ENCODE measurements at regions not wholly inside any gene's neighbourhood (a gene's known extent, or its start where the extent isn't known, plus 50 kb on each side); places are given as distances from the start of the nearest gene placed in this dataset.
A peak's percentile ranks its signal among the peaks of the same experiment; 100 is the strongest.

GRCh38 chr12:102562836-102563425 lies 82.6 kb upstream of the IGF1 start:
- Histone ChIP-seq H3K4me1 (replicated peaks in 1 of 2) (no peaks in the 10 kb centered on the region), H3K4me3 (no peak overlapping the region), H3K27ac (no peak overlapping the region)
- 13 to 86% (median 60%) methylated on average over 1 to 2 of the region's 2 CpGs; no CpG with 5 or more reads in 5 of the 10 experiments for WGBS, 10 experiments
- no peak for ATAC-seq (replicated peaks in 6 of 8)
- in situ Hi-C loops (cut with MboI; ENCODE audit: low pct_unique_long_range_greater_than_20kb in 2 of 9, low sequenced_read_pairs in 9 of 9, unreplicated experiment in 9 of 9) = no loop called here

DNA sequence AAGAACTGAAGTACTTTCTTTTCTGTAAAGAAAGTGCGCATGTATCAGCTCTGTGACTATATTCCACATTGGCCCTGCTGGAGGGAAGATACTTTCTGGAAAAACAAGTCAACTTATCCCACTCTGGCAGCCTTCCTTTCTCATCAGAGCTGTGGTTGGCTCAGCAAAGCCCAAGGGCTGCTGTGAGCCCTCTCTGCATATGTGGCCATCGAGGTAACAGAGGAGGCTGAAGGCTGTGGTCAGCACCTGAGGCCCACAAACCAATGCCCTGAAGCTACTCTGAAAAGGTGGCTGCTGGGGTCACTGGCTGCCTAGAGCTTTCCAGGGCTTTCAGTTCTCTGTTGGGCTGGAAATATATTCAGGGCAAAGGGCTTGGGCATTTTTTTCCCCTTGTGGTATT lies 70.8 kb upstream of the IGF1 start:
- H3K4me3 ChIP-seq = no peak overlapping the region
- no peaks in the 10 kb centered on the region for H3K4me1 ChIP-seq (replicated peaks in 1 of 2)
- WGBS, 10 experiments = 71 to 100% (median 100%) methylated on average over 1 of the region's 2 CpGs; no CpG with 5 or more reads in 3 of the 10 experiments
- ATAC-seq (replicated peaks in 6 of 8) = no peak
- H3K27ac ChIP-seq = no peak overlapping the region
- in situ Hi-C loops (cut with MboI; ENCODE audit: low pct_unique_long_range_greater_than_20kb in 2 of 9, low sequenced_read_pairs in 9 of 9, unreplicated experiment in 9 of 9) = no loop called here

DNA sequence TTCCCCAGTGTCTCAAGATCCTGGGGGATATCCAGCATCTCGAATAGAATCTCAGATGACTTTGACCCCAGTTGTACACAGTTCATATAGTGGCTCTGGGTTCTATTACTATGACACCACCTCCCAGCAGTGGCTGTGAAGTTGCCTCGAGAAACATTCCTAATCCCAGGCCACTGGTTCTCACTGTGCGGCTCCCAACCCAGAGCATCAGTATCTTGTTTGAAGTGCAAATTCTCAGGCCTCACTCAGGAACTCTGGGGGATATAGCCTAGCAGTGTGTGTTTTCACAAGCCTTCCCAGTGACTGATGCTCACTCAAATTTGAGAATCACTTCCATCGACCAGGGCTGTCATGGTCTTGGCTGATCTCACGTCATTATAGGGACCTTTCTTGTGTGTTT lies 69.3 kb upstream of the IGF1 start:
- 0 to 80% (median 51%) methylated on average over 1 to 5 of the region's 5 CpGs; no CpG with 5 or more reads in 2 of the 10 experiments for WGBS, 10 experiments

GRCh38 chr12:102548543-102548942 lies 68.2 kb upstream of the IGF1 start:
- Histone ChIP-seq H3K4me3 (no peak overlapping the region), H3K27ac (no peak overlapping the region), H3K4me1 (replicated peaks in 1 of 2) (no peaks in the 10 kb centered on the region)
- WGBS, 10 experiments = 0 to 89% (median 39%) methylated on average over 1 to 3 of the region's 3 CpGs; no CpG with 5 or more reads in 2 of the 10 experiments
- in situ Hi-C loops (cut with MboI; ENCODE audit: low pct_unique_long_range_greater_than_20kb in 2 of 9, low sequenced_read_pairs in 9 of 9, unreplicated experiment in 9 of 9) = no loop called here
- no peak for ATAC-seq (replicated peaks in 6 of 8)

More for the DNA sequence above, 69.3 kb upstream of the IGF1 start:
- Histone ChIP-seq H3K4me3 (no peak overlapping the region), H3K4me1 (replicated peaks in 1 of 2) (no peaks in the 10 kb centered on the region), H3K27ac (no peak overlapping the region)
- in situ Hi-C loops (cut with MboI; ENCODE audit: low pct_unique_long_range_greater_than_20kb in 2 of 9, low sequenced_read_pairs in 9 of 9, unreplicated experiment in 9 of 9) = no loop called here
- no peak for ATAC-seq (replicated peaks in 6 of 8)

- peak in 2 of 8 experiments; percentile 83 to 84 for ATAC-seq (replicated peaks in 6 of 8)
- Histone ChIP-seq H3K27ac (no peak overlapping the region), H3K4me3 (no peak overlapping the region), H3K4me1 (replicated peaks in 1 of 2) (no peaks in the 10 kb centered on the region)
- WGBS, 10 experiments = 51 to 100% (median 78%) methylated on average over 1 to 5 of the region's 5 CpGs; no CpG with 5 or more reads in 2 of the 10 experiments
- in situ Hi-C loops (cut with MboI; ENCODE audit: low pct_unique_long_range_greater_than_20kb in 2 of 9, low sequenced_read_pairs in 9 of 9, unreplicated experiment in 9 of 9) = no loop called here
Measured at GRCh38 chr12:102543494-102544485, 63.4 kb upstream of the IGF1 start.

GRCh38 chr12:102542816-102543440 lies 62.6 kb upstream of the IGF1 start:
- in situ Hi-C loops (cut with MboI; ENCODE audit: low pct_unique_long_range_greater_than_20kb in 2 of 9, low sequenced_read_pairs in 9 of 9, unreplicated experiment in 9 of 9) = no loop called here
- no peak for ATAC-seq (replicated peaks in 6 of 8)
- no peaks in the 10 kb centered on the region for H3K4me1 ChIP-seq (replicated peaks in 1 of 2)
- no peak overlapping the region for H3K4me3 ChIP-seq
- H3K27ac ChIP-seq = no peak overlapping the region
- WGBS, 10 experiments = 0 to 74% (median 42%) methylated on average over 2 to 6 of the region's 6 CpGs

DNA sequence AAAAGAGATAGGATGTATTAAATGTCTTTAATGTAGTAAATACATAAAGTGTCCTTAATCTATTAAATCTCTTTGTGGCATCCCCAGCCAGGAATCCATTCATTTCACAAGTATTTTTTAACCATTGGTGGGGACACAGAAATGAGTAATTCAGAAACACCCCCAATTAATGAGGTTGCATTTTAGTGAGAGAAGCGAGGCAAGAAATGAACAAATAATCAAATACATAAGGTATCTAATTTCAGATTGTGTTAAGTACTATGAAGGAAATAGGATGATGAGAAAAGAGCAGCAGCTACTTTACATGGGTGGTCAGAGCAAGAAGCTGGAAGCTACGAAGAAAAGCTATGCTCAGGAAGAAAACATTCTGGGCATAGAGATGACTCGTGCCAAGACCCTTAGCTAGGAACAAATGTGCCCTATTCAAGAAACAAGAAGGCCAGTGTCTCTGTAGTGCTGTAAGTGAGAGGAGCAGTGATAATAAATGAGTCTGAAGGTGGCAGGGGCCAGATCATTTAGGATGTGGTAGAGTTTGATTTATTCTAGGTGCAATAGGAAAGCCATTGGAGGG lies 60.5 kb upstream of the IGF1 start:
- Histone ChIP-seq H3K4me1 (replicated peaks in 1 of 2) (no peaks in the 10 kb centered on the region), H3K4me3 (no peak overlapping the region), H3K27ac (no peak overlapping the region)
- no peak for ATAC-seq (replicated peaks in 6 of 8)
- 7 to 95% (median 64%) methylated on average over 1 to 3 of the region's 3 CpGs; no CpG with 5 or more reads in 2 of the 10 experiments for WGBS, 10 experiments
- in situ Hi-C loops (cut with MboI; ENCODE audit: low pct_unique_long_range_greater_than_20kb in 2 of 9, low sequenced_read_pairs in 9 of 9, unreplicated experiment in 9 of 9) = no loop called here

DNA sequence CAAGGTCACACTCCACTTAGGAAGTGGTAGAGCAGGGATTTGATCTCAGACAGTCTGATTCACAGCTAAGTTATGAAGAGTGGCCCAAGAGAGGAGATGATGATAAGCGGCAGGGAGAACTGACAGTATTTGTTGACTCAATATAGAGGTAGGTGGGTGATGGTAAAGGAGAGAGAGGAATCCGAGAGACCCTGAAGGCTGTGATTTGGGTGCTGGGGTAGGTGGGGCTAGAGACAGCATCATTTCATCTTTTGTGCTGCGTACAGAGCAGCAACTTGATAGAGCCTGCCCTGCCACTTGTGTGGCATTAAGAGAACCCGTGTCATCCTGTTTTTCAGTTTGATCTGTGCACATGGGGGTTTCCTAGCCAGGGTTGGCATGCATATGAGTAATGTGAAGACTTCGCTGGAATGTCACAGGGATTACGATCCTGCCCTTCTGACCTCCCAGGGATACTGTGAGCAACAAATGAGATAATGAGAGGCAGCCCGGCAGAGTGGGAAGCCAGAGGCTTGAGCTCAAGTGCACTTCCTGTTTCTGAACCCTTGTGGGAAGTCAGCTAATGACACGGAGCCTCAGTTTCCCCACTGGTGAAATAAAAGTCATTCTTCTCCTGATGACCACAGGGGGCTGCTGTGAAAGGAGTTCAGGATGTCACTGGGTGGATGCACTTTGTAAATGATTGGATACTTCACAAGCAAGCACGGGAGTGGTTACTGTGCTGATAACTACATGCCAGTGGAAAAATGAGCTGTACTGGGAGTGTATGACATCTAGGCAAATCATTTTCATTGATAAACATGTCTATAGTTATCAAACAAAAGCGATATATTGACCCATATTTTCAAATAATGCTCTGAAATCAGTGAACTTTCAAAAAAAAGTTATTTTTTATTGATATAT lies 59.5 kb upstream of the IGF1 start:
- WGBS, 10 experiments = 13 to 80% (median 61%) methylated on average over 1 to 10 of the region's 10 CpGs
- peak in 4 of 8 experiments; percentile 43 to 64 (median 56) for ATAC-seq (replicated peaks in 6 of 8)
- no peak overlapping the region for H3K27ac ChIP-seq
- in situ Hi-C loops (cut with MboI; ENCODE audit: low pct_unique_long_range_greater_than_20kb in 2 of 9, low sequenced_read_pairs in 9 of 9, unreplicated experiment in 9 of 9) = no loop called here
- no peak overlapping the region for H3K4me3 ChIP-seq
- no peaks in the 10 kb centered on the region for H3K4me1 ChIP-seq (replicated peaks in 1 of 2)

GRCh38 chr12:102535306-102535705 lies 54.9 kb upstream of the IGF1 start:
- in situ Hi-C loops (cut with MboI; ENCODE audit: low pct_unique_long_range_greater_than_20kb in 2 of 9, low sequenced_read_pairs in 9 of 9, unreplicated experiment in 9 of 9) = no loop called here
- Histone ChIP-seq H3K27ac (no peak overlapping the region), H3K4me1 (replicated peaks in 1 of 2) (no peaks in the 10 kb centered on the region), H3K4me3 (no peak overlapping the region)
- ATAC-seq (replicated peaks in 6 of 8) = no peak
- 81 to 100% (median 91%) methylated on average over 1 to 5 of the region's 8 CpGs; no CpG with 5 or more reads in 6 of the 10 experiments for WGBS, 10 experiments

DNA sequence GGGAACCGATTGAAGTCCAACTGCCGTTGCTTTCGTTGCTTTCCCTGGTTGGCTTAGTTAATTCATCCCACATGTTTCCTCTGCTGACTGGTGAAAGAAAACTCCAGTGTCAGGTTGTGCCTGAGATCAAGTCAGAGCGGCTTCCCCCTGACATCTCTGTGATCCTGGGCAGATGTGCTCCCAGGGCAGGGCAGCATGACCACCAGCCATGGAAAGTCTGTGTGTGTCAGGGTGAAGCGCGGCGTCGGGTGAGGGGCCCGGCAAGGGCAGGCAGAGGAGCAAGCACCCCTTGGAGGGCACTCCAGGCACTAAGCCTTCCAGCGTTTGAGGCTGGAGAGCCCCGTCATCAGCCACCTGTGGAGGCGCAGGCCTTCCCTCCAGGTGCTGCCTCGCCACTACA lies 54.5 kb upstream of the IGF1 start:
- ATAC-seq (replicated peaks in 6 of 8) = no peak
- Histone ChIP-seq H3K27ac (no peak overlapping the region), H3K4me3 (no peak overlapping the region), H3K4me1 (replicated peaks in 1 of 2) (no peaks in the 10 kb centered on the region)
- in situ Hi-C loops (cut with MboI; ENCODE audit: low pct_unique_long_range_greater_than_20kb in 2 of 9, low sequenced_read_pairs in 9 of 9, unreplicated experiment in 9 of 9) = no loop called here
- 100% methylated on average over 1 of the region's 13 CpGs; no CpG with 5 or more reads in 9 of the 10 experiments for WGBS, 10 experiments

DNA sequence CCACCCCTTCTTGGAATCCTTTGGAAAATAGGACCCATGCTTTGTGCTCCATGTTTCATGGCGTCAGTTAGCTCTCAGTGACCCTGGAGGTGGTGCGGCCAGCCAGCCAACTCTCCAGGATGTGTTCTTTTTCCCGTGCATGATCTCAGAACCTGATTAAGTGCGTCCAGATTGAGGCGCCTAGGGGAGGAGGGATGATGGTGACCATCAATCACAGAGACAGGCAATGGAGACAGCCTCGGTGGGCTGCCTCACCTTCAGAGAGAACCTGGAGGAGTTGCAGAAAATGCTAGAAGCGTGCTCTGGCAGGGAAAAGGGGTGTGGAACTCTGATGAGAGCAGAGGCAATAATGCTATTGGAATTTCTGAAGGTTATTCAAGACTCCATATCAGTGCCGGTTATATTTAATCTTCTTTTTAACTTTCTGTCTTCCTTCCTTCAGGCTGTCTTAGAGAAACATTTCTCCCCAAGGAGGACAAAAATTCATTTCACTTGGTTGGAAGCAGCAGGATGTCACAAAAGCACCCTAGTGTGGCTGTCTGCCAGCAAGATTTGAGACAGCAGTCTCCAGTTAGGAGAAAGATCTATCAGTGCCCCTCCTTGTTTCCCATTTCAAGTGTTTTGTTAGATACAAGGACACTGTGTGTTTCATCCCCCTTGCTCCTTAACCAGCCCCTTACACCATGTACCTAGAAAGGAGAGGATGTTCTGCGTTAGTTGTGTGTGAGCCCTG lies 53.3 kb upstream of the IGF1 start:
- no peak overlapping the region for H3K27ac ChIP-seq
- WGBS, 10 experiments = 46 to 100% (median 86%) methylated on average over 1 to 9 of the region's 9 CpGs
- no peaks in the 10 kb centered on the region for H3K4me1 ChIP-seq (replicated peaks in 1 of 2)
- ATAC-seq (replicated peaks in 6 of 8) = peak in 1 of 8 experiments; percentile 44
- no peak overlapping the region for H3K4me3 ChIP-seq
- in situ Hi-C loops (cut with MboI; ENCODE audit: low pct_unique_long_range_greater_than_20kb in 2 of 9, low sequenced_read_pairs in 9 of 9, unreplicated experiment in 9 of 9) = no loop called here
